ENCODE measurements at regions not wholly inside any gene's neighbourhood (a gene's known extent, or its start where the extent isn't known, plus 50 kb on each side); places are given as distances from the start of the nearest gene placed in this dataset.
"Not testable (repeated sequence)": the region's sequence is repeated elsewhere in the genome, so short reads cannot be mapped to it uniquely, and the experiment has no call there.

DNA sequence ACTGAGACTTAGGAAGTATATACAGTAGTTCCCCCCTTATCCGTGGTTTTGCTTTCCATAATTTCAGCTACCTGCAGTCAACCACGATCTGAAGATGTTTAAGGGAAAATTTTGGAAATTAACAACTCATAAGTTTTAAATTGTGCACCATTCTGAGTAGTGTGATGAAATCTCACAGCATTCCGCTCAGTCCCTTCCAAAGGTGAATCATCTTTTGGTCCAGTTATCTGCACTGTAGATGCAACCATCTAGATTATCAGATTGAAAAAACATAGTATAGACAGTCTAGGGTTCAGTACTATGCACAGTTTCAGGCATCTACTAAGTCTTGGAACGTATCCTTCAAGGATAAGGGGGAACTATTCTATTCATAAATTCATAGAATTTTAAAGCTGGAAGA is 109.0 kb downstream of the ANXA3 start:
- TF ChIP-seq, protein P1, sequence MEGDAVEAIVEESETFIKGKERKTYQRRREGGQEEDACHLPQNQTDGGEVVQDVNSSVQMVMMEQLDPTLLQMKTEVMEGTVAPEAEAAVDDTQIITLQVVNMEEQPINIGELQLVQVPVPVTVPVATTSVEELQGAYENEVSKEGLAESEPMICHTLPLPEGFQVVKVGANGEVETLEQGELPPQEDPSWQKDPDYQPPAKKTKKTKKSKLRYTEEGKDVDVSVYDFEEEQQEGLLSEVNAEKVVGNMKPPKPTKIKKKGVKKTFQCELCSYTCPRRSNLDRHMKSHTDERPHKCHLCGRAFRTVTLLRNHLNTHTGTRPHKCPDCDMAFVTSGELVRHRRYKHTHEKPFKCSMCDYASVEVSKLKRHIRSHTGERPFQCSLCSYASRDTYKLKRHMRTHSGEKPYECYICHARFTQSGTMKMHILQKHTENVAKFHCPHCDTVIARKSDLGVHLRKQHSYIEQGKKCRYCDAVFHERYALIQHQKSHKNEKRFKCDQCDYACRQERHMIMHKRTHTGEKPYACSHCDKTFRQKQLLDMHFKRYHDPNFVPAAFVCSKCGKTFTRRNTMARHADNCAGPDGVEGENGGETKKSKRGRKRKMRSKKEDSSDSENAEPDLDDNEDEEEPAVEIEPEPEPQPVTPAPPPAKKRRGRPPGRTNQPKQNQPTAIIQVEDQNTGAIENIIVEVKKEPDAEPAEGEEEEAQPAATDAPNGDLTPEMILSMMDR (conservative IDR thresholded peaks at IDR 0.05; ENCODE audit: low read length), result no peak
- no peak for DNase-seq (ENCODE audit: low read depth)
- H3K4me3 ChIP-seq (ENCODE audit: low read length), result no peak overlapping the region

DNA sequence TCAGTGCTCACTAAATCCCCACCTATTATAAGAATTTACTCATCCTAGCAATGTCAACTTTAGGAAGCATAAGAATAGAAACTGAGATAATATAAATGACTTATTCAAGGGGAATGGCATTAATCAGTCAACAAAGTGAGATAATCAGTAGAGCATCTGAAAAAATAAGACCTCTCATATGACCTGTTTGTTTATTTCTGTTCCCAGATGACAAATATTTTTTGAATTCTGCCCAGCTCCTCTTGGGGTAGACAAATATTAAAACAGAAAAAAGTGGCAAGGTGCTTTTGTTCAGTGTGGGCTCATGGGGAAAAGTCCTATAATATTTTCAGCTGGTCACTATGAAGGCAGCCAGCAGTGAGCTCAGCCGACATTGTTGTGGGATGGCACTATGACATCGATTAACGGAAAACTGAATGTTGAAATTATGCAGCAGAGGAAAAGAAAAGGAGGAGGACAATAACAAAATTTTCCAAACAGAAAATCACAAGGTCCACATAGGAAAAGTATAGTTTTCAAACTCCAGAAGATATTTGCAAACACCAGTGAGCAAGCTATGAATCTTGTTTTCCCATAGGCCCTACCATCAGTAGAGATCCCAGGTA is 109.6 kb downstream of the ANXA3 start:
- no peak for DNase-seq (ENCODE audit: low read depth)
- TF ChIP-seq, protein P1 (conservative IDR thresholded peaks at IDR 0.05; ENCODE audit: low read length), result no peak

DNA sequence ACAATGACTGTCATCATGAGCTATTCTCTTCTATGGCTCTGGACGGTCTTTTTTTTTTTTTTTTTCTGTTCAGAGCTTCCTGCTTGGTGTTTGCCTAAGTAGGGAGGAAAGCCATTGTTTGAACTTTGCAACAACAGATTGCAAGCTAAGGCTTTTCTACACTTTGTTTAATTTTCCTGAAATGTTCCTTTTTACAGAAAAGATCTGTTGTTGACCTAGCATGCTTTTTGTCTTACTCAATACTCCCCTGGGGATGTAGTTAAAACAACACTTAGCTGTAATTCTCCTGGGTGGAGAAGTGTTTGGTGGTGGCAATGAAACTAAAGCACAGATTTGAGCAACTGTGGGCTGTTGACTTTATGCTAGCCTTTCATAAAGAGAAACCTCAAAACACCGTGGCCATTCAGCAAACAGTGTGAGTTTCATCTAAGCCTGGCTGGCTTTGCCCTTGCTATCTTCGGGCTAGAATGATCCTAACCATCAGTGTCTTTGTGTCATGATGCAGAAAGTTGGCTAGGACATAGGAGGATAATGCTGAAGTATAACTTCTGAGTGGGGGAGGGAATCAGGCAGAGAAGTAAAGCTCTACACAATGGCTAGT is 110.5 kb downstream of the ANXA3 start:
- H3K4me3 ChIP-seq (ENCODE audit: low read length), result no peak overlapping the region
- DNase-seq (ENCODE audit: low read depth), result peak; percentile 82
- TF ChIP-seq, protein P1 (conservative IDR thresholded peaks at IDR 0.05; ENCODE audit: low read length), result no peak

More for the DNA sequence above, 109.6 kb downstream of the ANXA3 start:
- H3K4me3 ChIP-seq (ENCODE audit: low read length), result no peak overlapping the region

DNA sequence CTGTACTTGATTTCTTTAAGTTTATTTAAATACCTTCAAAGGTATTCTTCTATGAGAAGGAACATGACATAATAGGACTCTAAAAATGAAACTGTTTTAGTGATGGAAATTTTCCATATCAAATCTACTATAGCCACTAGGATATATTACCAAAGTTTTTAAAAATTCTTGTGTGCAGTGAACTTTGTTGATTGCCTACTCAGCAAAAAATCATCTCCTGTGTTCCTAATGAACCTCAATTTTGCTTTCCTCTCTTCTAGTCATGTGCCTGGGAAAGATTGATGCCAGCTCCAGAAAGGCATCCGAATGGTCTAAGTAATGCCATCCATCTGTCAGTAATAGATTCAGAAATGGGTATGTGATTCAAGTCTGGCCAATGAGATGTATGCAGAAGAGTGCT is 111.1 kb downstream of the ANXA3 start:
- H3K4me3 ChIP-seq (ENCODE audit: low read length), result no peak overlapping the region
- TF ChIP-seq, protein P1 (conservative IDR thresholded peaks at IDR 0.05; ENCODE audit: low read length), result no peak
- no peak for DNase-seq (ENCODE audit: low read depth)

DNA sequence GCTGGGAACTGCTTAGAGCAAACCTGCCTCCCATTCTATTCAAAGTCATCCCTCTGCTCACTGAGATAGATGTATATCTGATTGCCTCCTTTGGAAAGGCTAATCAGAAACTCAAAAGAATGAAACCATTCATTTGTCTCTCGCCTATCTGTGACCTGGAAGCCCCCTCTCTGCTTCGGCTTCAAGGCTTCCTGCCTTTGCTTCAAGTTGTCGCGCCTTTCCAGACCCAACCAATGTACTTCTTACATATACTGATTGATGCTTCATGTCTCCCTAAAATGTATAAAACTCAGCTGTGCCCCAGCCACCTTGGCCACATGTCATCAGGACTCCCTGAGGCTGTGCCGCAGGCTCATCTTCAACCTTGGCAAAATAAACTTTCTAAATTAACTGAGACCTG is 111.9 kb upstream of the BMP2K start:
- H3K4me3 ChIP-seq (ENCODE audit: low read length), result not testable (repeated sequence)

DNA sequence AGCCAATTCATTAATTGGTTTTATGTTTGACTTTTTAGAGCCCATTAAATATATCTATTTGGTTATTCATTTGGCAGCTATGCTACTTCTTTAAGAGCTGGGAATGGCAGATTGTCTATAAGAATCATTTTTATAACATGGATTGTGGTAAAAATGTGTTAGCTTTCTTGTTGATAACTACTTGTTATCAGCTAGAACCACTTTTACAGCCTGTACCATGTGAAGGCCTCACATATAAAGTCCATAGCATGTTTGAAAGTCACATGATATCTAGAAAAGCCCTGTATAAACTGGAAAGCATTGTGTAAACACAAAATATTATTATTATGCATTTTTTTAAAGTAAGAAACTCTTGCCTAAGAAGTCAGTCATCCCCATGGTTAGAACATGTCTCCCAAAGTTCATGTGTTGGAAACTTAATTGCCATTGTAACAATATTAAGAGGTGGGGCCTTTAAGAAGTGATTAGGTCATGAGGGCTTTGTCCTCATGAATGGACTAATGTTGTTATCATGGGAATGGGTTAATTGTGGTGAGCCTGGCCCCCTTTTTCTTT is 110.9 kb upstream of the BMP2K start:
- no peak for DNase-seq (ENCODE audit: low read depth)
- TF ChIP-seq, protein P1 (conservative IDR thresholded peaks at IDR 0.05; ENCODE audit: low read length), result no peak
- no peak overlapping the region for H3K4me3 ChIP-seq (ENCODE audit: low read length)

More for the DNA sequence above, 111.9 kb upstream of the BMP2K start:
- DNase-seq (ENCODE audit: low read depth), result not testable (repeated sequence)

DNA sequence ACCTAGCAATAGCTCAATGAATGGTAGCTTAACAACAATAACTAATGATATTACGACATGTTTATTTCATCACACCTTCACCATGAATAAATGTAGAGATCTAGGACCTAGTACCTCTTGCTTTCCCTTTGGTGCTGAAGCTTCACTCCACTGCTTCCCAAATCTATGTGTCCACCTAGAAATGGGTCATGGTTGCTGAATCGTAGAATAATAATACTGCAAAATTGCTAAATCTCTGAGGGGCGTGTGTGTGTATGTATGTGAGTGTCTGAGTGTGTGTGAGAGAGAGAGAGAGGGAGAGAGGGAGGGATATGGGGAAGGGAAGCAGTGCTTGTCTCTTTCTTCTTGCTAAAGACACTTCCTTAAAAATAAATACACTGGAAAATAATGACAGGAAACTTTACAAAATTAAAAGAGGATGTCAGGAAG is 109.3 kb upstream of the BMP2K start:
- no peak overlapping the region for H3K4me3 ChIP-seq (ENCODE audit: low read length)
- no peak for DNase-seq (ENCODE audit: low read depth)
- TF ChIP-seq, protein P1 (conservative IDR thresholded peaks at IDR 0.05; ENCODE audit: low read length), result no peak
